A549 (cell line): ENCODE measurements at regions not wholly inside any gene's neighbourhood (a gene's known extent, or its start where the extent isn't known, plus 50 kb on each side); places are given as distances from the start of the nearest gene placed in this dataset.

Source experiments
- ATAC-seq, 2 experiments: fragments of 200-7000 bp in 1 of 2; fragments of >200 bp in 1 of 2; cut with Nextera tagmentation in 1 of 2; cut with Tn5 transposase in 1 of 2; 3 replicates each; pipeline versions ENCODE4 v1.8.0 to v1.9.1; 2018 to 2020; ENCODE audit warnings: mild to moderate bottlenecking in 1 of 2, moderate library complexity in 1 of 2
- CTCF ChIA-PET: fragments of 300-600 bp; sonication (Branson Sonifier 250); formaldehyde crosslinking; extraction: SDS; loops from one replicate; lab custom pipeline; 2021; ENCODE audit warnings: antibody characterized with exemption, inconsistent platforms; lab: Yijun Ruan, JAX
- POLR2A ChIA-PET: fragments of 350-600 bp; formaldehyde crosslinking; extraction: SDS; loops from one replicate; lab custom pipeline; 2021; ENCODE audit warnings: antibody characterized with exemption, inconsistent platforms; lab: Yijun Ruan, JAX
- DNase-seq, 2 experiments: peaks; one replicate each; pipeline versions ENCODE4 v3.0.0 to v3.0.0-alpha.2; 2011 to 2016; ENCODE audit warnings: low read depth in 1 of 2, low spot score in 1 of 2
- FAIRE-seq: peaks from 2 replicates; lab custom pipeline; 2011; peaks lifted over from hg19 to GRCh38; lab: Jason Lieb, UNC
- H3K27ac ChIP-seq, 2 experiments: fragments of >200 bp; sonication (Bioruptor Twin); formaldehyde crosslinking; 3 replicates each; pipeline ENCODE4 v1.5.1; 2016 to 2017
- H3K4me1 ChIP-seq: fragments of >200 bp; sonication (Bioruptor Twin); formaldehyde crosslinking; 3 replicates; pipeline ENCODE4 v1.6.1; 2016
- H3K4me2 ChIP-seq: fragments of >200 bp; sonication (Bioruptor Twin); formaldehyde crosslinking; 3 replicates; pipeline ENCODE4 v1.6.1; 2016
- H3K4me3 ChIP-seq: fragments of >200 bp; sonication (Bioruptor Twin); formaldehyde crosslinking; 3 replicates; pipeline ENCODE4 v1.5.1; 2016
- H3K9me3 ChIP-seq: fragments of >200 bp; sonication (Bioruptor Twin); formaldehyde crosslinking; 3 replicates; pipeline ENCODE4 v1.6.1; 2016
- ATOH8 ChIP-seq: fragments of 250-450 bp; sonication (Bioruptor Pico); IDR thresholded peaks from 2 replicates; pipeline ENCODE4 v1.5.0; 2020; ENCODE audit warnings: low read depth, mild to moderate bottlenecking, moderate library complexity
- BCL3 ChIP-seq: fragments of >200 bp; sonication (Bioruptor Twin); formaldehyde crosslinking; IDR thresholded peaks from 3 replicates; pipeline ENCODE4 v1.6.1; 2016
- BHLHE40 ChIP-seq: IDR thresholded peaks from 2 replicates; pipeline ENCODE4 v1.6.1; 2012; ENCODE audit warnings: low read depth, low read length, inconsistent platforms
- CBX2 ChIP-seq: fragments of 200-600 bp; sonication (generic); IDR thresholded peaks from 2 replicates; pipeline ENCODE4 v1.6.1; 2016; ENCODE audit warnings: low read depth, mild to moderate bottlenecking, borderline replicate concordance
- CEBPB ChIP-seq, 2 experiments: fragments of >200 bp in 1 of 2; sonication (Bioruptor Twin) in 1 of 2; formaldehyde crosslinking in 1 of 2; IDR thresholded peaks; 2 replicates each; pipeline ENCODE4 v1.6.1; 2012 to 2016
- E2F6 ChIP-seq: IDR thresholded peaks from 2 replicates; pipeline ENCODE4 v1.6.1; 2012; ENCODE audit warnings: low read depth, borderline replicate concordance
- EHF ChIP-seq: fragments of 250-450 bp; sonication (Bioruptor Pico); IDR thresholded peaks from 2 replicates; pipeline ENCODE4 v1.5.0; 2020; ENCODE audit warnings: mild to moderate bottlenecking
- EHMT2 ChIP-seq: fragments of 200-600 bp; sonication (generic); IDR thresholded peaks from 2 replicates; pipeline ENCODE4 v1.6.1; 2016; ENCODE audit warnings: antibody characterized with exemption, low read depth, mild to moderate bottlenecking, moderate library complexity
- FOSL2 ChIP-seq, 2 experiments: fragments of 450-650 bp in 1 of 2; fragments of >200 bp in 1 of 2; sonication (Bioruptor Twin) in 1 of 2; formaldehyde crosslinking; IDR thresholded peaks; 2 replicates each; pipeline versions ENCODE4 v1.5.0 to v1.6.1; 2016 to 2020; ENCODE audit warnings: mild to moderate bottlenecking in 1 of 2, moderate library complexity in 1 of 2
- HOXB13 ChIP-seq: fragments of 250-450 bp; sonication (Bioruptor Pico); IDR thresholded peaks from 2 replicates; pipeline ENCODE4 v1.5.0; 2020; ENCODE audit warnings: low read depth, mild to moderate bottlenecking, moderate library complexity
- JUN ChIP-seq, 2 experiments: fragments of >200 bp; sonication (Bioruptor Twin); formaldehyde crosslinking; IDR thresholded peaks; 2 replicates in 1 of 2; 3 replicates in 1 of 2; pipeline ENCODE4 v1.6.1; 2016 to 2017
- JUNB ChIP-seq: fragments of >200 bp; sonication (Bioruptor Twin); formaldehyde crosslinking; IDR thresholded peaks from 2 replicates; pipeline ENCODE4 v1.6.1; 2016
- KDM1A ChIP-seq: fragments of 200-600 bp; sonication (generic); IDR thresholded peaks from 2 replicates; pipeline ENCODE4 v1.6.1; 2016; ENCODE audit warnings: low read depth, mild to moderate bottlenecking
- MAFK ChIP-seq: fragments of 450-650 bp; IDR thresholded peaks from 2 replicates; pipeline ENCODE4 v1.6.1; 2014; ENCODE audit not compliant: partially characterized antibody
- MAX ChIP-seq: IDR thresholded peaks from 2 replicates; pipeline ENCODE4 v1.6.1; 2012
- MYC ChIP-seq: IDR thresholded peaks from 2 replicates; pipeline ENCODE4 v1.6.1; 2012; ENCODE audit warnings: mild to moderate bottlenecking, inconsistent platforms, low read length, improper control_type of control experiment, borderline replicate concordance
- RFX5 ChIP-seq: fragments of 450-650 bp; IDR thresholded peaks from 2 replicates; pipeline ENCODE4 v1.7.1; 2014; ENCODE audit warnings: antibody characterized with exemption, mild to moderate bottlenecking, moderate library complexity
- SMC3 ChIP-seq: fragments of >200 bp; sonication (Bioruptor Twin); formaldehyde crosslinking; IDR thresholded peaks from 3 replicates; pipeline ENCODE4 v1.6.1; 2018; ENCODE audit warnings: inconsistent platforms
- ZFP36 ChIP-seq: fragments of 450-650 bp; IDR thresholded peaks from 2 replicates; pipeline ENCODE4 v1.6.1; 2014; ENCODE audit warnings: borderline replicate concordance; ENCODE audit not compliant: partially characterized antibody
- ZNF302 ChIP-seq: fragments of 250-450 bp; sonication (Bioruptor Pico); IDR thresholded peaks from 2 replicates; pipeline ENCODE4 v1.9.0; 2021; ENCODE audit warnings: inconsistent platforms, mild to moderate bottlenecking, moderate library complexity
- ZSCAN20 ChIP-seq: fragments of 250-450 bp; sonication (Bioruptor Pico); IDR thresholded peaks from 2 replicates; pipeline ENCODE4 v1.8.0; 2022; ENCODE audit warnings: mild to moderate bottlenecking, moderate library complexity
- WGBS: methylation state at CpG from one replicate; pipeline ENCODE4 v1.1.6; 2017; ENCODE audit errors: missing lambda C conversion rate; 5-methylcytosine and 5-hydroxymethylcytosine counted together

GRCh38 chr18:43855376-43855775 lies 578.1 kb upstream of the SYT4 start (continued):
- no peak for TF ChIP-seq JUN (IDR thresholded peaks at IDR 0.05)

GRCh38 chr18:43863180-43863579 lies 585.9 kb upstream of the SYT4 start:
- ChIA-PET CTCF (interaction anchor here (1.1 kb wide), 1 partner anchor 14 kb away, joined by 3 read pairs; no protein-coding TSS in a partner anchor), POLR2A (no interaction called here)
- DNase-seq (no peak), ATAC-seq (no peak), FAIRE-seq (no peak)
- no peaks in the 10 kb centered on the region for H3K9me3 ChIP-seq
- H3K4me3 ChIP-seq: no peak overlapping the region
- no peak overlapping the region for H3K27ac ChIP-seq
- TF ChIP-seq MAFK: no peak
- TF ChIP-seq ZNF302: no peak
- no peak for TF ChIP-seq EHMT2
- TF ChIP-seq ZFP36: no peak
- no peak for TF ChIP-seq BHLHE40
- TF ChIP-seq SMC3: no peak
- TF ChIP-seq ATOH8 (CRISPR knock-in tag): no peak
- no peak for TF ChIP-seq HOXB13
- no peak for TF ChIP-seq E2F6
- TF ChIP-seq JUNB: no peak
- TF ChIP-seq RFX5: no peak
- TF ChIP-seq MYC: no peak
- TF ChIP-seq CEBPB (IDR thresholded peaks at IDR 0.05): no peak
- no peak for TF ChIP-seq KDM1A
- TF ChIP-seq BCL3: no peak
- no peak for TF ChIP-seq CBX2
- no peaks in the 10 kb centered on the region for H3K4me1 ChIP-seq
- 0% methylated on average over 1 of the region's 1 CpG for WGBS
- H3K4me2 ChIP-seq: no peak overlapping the region

- ATAC-seq: no peak
- FAIRE-seq: no peak
- ChIA-PET POLR2A (no interaction called here), CTCF (no interaction called here)
- H3K4me2 ChIP-seq: no peak overlapping the region
- no peaks in the 10 kb centered on the region for H3K4me1 ChIP-seq
- TF ChIP-seq ZSCAN20 (CRISPR knock-in tag) (no peak), EHF (CRISPR knock-in tag) (no peak), E2F6 (no peak), FOSL2 (IDR thresholded peaks at IDR 0.05) (no peak), FOSL2 (CRISPR knock-in tag; IDR thresholded peaks at IDR 0.05) (no peak), MAX (no peak), MYC (no peak), CBX2 (no peak)
- H3K9me3 ChIP-seq: no peaks in the 10 kb centered on the region
- no peak overlapping the region for H3K27ac ChIP-seq
- H3K4me3 ChIP-seq: no peak overlapping the region
- no peak for DNase-seq
These were observed 589.4 kb upstream of the SYT4 start for GRCh38 chr18:43866696-43867095.
